GM18519 (cell line): ENCODE measurements at regions not wholly inside any gene's neighbourhood (a gene's known extent, or its start where the extent isn't known, plus 50 kb on each side); places are given as distances from the start of the nearest gene placed in this dataset.
"Not testable (repeated sequence)": the region's sequence is repeated elsewhere in the genome, so short reads cannot be mapped to it uniquely, and the experiment has no call there.

Experiments
- ATAC-seq: cut with Tn5 transposase; IDR thresholded peaks from one replicate; pipeline ENCODE4 v1.9.1; 2021; ENCODE audit warnings: mild to moderate bottlenecking, moderate library complexity; ENCODE audit not compliant: unreplicated experiment, low FRiP score

DNA sequence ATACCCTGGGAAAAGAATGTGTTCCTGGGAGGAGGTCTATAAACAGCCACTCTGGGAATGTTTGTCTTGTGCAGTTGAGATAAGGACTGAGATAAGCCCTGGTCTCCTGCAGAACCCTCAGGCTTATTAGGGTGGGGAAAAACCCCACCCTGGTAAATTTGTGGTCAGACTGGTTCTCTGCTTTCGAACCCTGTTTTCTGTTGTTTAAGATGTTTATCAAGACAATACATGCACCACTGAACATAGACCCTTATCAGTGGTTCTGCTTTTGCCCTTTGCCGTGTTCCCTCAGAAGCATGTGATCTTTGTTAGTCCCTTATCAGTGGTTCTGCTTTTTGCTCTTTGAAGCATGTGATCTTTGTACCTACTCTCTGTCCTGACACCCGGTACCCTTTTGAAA, 956.0 kb downstream of the GRID1 start:
- ATAC-seq: not testable (repeated sequence)

DNA sequence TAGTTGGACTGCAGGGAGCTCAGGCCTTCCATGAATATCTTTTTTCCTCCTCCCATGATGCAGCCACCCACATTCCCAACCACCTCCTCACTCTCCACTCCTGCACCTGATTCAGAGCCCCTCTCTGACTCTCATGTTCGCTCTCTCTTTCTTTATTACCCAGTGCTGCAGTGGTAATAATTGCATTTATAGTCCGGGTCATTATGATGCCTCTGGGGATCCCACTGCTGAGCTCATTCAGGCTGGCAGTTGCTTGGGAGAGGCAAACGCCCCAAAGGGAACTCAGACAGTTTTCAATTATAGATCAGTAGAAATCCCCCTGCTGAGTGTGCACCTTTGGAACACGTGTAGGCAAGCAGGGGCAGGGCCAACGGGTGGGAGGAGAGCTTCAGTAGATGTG, 953.0 kb downstream of the GRID1 start:
- no peak for ATAC-seq

DNA sequence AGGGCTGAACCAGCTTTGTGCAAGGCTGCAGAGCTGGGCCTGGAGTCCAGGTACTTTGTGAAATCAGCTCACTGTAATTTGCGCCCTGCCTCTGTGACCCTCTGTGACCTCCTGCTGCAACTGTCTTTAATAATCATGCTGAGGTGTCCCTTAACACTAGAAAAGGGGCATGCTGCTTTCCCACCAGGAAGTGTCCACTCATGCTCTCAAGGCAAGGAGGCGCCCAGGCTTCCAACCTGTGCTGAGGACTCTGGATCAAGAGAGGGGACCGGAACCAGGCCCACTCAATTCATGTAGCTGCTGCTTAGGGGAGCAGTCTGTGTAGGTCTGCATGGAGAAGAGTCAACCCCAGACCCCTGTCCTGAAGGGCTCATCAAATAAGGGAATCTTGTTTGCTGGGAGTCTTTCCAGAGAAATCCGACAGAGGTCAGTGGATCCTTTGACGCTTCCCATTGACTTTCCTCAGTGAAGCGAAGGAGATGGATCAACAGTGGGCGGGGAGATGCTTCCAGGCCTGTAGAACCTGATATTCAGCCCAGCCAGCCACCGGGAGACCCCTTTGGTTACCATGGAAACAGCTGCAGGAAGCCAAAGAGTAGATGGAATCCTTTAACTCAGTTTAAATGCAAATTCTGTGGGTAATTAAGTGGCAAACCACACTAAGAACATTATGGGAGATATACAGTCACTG, 945.9 kb downstream of the GRID1 start:
- no peak for ATAC-seq

DNA sequence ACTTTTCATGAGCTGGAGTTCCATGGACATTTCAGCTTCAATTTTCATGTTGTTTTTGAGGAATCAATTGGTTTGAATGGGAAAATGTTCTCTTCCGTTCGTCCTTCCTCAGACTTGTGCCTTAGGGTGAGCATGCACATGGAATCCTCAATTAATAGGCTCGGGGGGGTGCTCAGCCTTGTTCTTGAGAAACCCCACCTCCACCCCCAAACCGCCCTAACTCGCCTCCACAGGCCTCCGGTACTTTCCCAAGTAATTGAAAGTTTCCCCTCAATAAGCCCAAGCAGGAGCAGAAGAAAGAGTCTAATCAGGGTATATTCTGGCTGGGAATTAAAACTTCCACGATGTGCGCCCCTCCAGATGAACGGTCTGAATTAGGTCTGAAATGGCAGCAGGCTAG, 945.2 kb downstream of the GRID1 start:
- no peak for ATAC-seq

DNA sequence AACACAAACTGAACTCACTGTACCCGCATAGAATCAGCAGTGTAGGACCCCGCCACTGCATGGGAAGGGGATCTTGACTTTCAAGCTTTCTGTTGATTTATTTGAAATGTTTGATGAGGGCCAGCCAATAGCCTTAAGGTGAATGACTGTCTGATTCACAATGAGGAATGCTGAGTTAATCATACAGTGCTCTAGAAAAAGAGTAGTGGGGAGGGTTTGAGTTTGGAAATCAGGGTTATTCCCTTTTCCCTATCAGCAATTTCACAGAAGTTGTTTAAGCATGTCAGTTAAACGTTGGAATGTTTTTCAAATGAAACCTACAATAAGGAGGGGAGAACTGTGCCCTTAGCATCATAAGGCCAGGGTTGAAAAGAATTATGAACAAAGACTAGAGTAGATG, 937.5 kb downstream of the GRID1 start:
- ATAC-seq: no peak

DNA sequence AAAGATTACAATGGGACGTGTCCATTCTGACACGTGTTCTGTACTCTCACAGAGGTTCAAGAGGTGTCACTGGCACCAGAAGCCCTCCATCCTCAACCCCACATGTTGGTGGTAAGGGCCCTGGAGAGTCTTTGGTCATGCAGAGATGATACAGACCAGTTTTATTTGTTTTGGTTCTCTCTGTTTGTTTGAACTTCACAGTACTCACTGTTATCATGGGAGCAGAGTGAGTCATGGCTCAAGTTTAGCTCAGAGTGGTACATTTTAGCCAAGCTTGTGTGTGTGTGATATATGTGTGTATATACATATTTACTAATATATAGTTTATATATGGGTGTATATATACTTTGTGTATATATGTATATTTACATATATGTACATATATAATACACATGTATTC, 935.6 kb downstream of the GRID1 start:
- ATAC-seq: no peak

DNA sequence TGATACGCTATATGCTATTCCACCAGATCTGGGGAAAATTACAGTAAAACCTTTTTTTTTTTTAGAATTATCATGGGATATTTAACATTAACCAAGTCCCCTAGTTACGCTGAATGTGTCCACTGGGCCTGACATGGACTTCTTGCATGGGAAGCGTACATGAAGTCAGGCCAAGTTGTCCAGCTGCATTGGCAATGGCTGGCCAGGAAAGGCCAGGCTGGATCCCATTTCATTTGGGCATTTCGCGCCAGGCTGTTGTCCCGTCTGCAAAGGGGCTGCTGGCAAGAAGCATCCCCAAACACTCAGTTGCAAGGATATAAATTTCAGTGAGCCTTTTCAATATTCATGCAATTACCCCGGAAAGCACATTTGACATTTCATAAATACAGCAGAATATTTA, 933.3 kb downstream of the GRID1 start:
- no peak for ATAC-seq

DNA sequence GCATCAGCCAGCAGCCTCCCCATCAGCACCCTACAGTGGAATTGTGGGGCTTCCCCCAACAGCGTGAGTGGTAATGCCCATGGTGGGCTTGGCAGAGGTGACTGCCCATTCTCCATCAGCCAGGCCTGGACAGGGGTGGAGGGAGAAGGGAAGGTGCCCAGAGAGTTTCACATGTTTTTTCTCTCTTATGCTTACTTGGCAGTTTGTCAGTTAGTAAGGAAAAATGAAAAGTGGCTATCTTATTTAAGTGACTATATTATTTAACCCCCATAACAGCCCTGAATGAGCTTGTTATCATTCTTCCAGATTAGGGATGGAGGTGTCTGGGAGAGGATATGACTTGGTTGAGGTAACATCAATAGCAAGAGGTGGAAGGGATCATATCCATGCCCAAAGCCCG, 921.7 kb downstream of the GRID1 start:
- ATAC-seq: no peak

DNA sequence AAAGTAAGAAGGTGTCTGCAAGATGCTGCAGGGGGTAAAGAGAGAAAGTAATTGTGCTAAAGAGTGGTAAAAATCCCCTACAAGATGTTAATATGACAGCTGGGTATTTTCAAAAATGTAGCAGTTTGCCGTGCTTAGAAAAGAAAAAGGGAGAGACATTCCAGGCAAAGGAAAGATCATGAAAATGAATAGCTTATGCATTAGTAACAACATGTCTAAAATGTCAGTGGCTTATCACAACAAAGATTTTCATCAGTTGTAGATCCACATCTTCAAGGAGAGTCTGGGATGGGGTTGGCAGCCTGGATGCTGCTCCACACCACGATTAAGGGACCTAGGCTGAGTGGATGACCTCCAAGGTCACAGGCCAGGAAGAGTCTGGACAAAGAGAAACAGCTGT, 920.9 kb downstream of the GRID1 start:
- ATAC-seq: no peak

DNA sequence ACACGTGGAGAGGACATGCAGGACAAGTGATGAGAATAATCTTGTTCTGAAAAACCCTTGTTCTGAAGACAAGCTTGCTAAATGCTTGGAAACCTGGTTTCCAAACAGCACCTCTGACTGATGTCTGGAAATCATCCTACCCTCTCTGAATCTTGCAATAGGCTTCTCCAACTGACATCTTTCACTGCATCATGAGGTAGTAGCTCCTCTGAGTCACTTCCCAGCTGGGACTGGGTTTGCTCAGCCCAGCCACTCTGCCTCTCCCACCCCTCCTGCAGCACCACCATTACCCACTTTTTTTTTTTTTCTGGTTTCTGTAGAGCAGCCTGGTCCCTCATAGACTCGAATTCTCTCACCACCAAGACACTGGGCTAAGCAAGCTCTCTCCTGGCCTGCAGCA, 919.8 kb downstream of the GRID1 start:
- ATAC-seq: no peak

DNA sequence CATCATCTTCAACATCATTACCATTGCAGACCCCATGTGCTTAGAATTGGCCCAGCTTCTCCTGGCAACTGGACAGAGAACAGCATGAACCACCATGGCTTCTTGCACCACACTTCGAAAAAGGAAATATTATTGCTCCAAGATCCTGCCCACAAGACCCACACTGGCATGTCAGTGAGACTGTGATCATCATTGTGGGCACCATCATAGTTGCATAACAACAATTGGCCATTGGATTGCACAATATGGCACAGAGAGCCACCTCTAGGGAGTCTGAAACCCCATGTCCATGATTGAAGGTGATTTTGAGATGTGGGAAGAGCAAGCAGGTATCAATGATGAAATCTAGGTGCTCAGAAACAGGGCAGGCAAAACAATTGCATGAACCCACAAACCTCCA, 918.9 kb downstream of the GRID1 start:
- ATAC-seq: no peak

DNA sequence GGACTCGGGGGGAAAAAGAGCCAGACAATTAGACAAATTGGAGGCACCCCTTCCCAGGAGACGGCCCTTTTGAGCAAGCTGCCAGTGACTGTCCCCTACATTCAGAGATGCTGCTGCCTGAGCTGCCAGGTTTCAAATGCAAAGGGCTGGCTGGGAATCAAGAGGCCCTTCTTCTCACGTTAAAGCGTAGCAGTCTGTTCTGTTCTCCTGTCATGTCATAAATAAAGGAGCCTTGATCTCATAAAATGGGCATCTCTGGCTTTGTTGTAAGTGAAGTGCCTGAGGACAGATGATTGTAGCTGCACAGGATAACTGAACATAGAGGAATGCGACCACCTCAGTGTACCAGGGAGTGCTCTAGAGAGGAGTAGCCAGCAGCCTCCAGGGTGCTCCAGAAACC, 917.9 kb downstream of the GRID1 start:
- no peak for ATAC-seq

DNA sequence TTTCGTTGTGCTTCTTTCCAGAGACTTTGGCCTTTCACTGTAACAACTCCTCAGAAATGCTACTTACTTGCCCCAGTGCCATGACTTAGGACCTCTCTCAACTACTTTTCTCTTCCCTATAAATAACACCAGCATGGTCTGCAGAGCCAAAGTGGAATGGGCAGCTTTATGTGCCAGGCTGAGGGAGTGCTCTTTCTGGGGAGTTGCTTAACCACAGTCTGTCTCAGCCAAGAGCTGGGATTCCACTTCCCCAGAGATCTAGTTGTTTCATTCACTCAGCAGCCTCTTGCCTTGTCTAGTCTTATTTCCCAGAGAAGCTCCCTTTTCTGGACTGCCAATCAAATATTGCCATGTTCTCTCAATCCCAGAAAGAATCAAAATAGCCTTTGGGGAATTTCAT, 912.2 kb downstream of the GRID1 start:
- no peak for ATAC-seq

DNA sequence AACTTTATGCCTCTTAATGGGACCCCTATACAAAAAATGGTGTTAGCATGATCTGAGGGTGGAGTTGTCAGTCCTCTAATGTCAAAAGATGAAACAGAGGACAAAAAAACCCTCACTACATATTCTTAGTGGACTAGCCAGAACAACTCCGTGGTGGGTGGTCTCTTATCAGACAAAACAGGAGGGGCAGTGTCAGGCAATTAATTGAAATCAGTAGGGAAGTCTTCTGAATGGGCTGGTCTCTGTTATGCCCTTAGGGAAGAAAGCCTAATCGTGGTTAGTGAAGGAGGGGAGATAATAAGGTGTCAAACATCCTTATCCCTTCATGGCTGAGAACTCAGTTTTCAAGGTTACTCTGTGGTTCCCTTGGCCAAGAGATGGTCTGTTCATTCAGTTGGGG, 909.4 kb downstream of the GRID1 start:
- no peak for ATAC-seq

DNA sequence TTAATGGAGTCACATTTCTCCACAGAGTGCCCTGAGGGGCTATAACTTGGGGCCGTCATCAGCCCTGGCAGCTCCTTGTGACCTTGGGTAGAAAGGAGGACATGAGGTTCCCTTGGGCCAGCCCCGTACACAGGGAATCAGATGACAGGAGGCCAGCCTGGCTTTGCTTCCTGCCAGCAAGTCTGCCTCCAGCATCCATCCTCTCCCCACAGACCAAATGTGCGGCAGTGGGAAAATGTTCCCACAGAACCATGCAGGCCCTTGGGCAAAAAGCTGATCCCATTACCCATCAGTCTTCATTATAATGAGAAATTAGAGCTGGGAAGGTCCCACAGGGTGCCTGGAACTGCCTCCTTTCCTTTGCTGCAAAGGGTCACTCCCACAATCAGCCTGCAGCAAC, 908.3 kb downstream of the GRID1 start:
- ATAC-seq: no peak

DNA sequence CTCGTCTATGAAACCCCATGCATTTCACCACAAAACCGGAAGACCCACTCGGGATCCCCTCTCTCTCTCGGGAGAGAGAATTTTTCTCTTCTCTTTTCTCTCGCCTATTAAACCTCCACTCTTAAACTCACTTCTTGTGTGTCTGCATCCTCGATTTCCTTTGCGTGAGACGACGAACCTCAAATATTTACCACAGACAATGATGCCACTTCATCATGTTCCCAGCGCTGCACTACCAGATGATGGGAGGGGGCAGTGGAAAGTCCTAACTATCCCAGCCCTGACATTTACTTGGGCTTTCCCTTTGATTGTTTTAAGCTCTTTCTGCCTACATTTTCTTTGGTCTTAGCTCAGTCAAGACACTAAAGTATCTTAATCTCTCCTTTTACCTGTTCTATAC, 906.7 kb downstream of the GRID1 start:
- no peak for ATAC-seq

DNA sequence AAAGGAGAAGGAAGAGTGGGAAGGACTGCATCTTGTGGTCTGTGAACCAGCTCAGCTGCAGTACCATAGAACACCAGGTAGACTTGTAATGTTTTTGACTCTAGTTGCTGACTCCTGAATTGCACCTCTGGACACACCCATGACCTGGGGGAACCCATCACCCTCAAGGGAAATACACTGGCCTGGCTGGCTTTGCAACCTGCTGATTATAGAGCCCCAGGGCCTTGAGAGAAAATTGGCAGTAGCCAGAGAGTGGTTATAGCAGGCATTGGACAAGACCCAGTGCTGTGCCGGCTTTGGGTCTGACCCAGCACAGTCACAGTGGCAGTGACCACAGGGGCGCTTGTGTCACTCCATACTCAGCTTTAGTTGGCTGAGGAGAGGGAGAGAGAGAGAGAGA, 902.3 kb downstream of the GRID1 start:
- ATAC-seq: no peak

DNA sequence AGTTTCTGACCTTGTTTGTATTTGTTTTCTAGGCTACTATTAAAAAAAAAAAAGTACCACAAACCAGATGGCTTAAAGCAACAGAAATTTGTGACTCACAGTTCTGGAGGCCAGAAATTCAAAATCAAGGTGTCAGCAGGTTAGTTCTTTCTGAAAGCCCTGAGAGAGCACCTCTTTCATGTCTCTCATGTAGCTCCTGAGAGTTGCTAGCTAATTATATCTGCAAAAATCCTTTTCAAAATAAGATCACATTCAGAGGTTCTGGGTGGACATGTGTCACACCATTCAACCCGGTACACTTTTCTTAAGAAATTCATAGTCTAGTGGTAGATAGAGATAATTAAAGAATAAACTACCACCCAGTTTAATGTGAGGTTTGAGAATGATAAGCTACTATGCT, 888.6 kb downstream of the GRID1 start:
- no peak for ATAC-seq

DNA sequence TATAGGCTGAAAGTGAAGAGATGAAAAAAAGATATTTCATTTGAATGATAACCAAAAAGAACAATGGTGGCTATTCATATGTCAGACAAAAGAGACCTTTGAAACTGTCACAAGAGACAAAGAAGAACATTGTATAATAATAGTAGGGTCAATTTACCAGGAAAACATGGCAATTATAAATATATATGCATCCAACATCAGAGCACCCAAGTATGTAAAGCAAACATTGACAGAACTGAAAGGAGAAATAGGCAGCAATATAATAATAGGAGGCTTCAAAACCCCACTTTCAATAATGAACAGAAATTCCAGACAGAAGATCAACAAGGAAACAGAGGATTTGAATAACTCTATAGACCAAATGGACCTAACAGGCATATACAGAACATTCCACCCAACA, 876.2 kb downstream of the GRID1 start:
- no peak for ATAC-seq

DNA sequence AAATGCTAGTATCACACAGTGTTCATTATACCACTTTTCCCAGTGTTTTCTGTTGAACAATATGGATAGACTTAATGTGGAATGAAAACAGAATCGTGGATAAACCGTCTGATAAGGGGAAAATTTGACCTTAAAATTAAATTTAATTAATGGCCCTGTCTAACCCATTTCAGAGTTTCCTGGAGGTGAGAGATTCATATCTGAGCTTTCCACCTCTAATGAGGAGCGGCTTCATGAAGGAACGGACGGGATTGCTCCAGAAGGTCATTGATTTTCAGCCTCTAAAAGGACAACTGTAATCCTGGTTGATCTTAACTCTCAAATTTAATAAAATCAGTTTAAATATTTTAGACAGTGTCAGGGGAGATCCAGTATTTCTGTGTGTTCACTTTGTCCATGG, 874.9 kb downstream of the GRID1 start:
- ATAC-seq: no peak

DNA sequence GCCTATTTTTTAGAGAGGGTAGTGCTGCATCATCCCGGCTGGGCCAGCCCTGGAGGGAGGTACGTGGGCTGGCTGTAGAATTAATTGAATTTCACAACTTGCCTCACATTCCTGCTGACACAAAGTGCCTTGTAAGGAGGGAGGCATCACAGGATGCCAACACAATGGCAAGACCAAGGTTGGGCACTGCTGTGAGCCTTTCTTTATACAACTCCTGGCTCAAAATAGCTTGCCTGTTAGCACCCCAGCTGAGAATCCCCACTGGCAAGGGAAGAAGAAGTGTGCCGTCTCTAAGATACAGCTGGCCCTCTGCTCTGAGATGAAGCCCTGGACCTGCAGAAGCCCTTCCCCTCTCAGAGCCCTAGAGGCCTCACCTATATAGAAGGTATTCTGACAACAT, 873.9 kb downstream of the GRID1 start:
- ATAC-seq: no peak

DNA sequence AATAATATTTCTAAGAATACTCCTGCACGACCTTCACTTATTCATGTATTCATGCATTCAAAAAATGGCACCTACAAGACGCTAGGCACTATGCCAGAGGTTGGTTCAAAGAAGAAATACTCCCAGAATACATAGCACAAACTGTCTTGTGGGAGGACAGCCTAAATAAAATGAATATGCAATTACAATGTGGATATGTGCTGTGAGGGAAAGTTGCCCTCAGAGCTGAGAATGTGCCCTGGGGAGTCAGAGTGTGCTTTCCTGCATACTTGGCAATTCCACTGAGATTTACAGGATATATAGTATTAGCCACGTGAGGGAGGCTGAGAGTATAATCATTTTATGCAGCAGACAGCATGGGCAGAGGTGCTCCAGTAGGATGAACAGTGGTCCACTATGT, 872.9 kb downstream of the GRID1 start:
- ATAC-seq: no peak

DNA sequence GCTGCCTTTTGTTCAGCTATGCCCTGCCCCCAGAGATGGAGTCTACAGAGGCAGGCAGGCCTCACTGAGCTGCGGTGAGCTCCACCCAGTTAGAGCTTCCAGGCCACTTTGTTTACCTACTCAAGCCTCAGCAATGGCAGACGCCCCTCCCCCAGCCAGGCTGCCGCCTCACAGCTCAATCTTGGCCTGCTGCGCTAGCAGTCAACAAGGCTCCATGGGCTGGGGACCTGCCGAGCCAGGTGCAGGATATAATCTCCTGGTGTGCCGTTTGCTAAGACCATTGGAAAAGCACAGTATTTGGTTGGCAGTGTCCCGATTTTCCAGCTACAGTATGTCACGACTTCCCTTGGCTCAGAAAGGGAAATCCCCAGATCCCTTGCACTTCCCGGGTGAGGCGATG, 862.0 kb downstream of the GRID1 start:
- ATAC-seq: not testable (repeated sequence)
